ENCODE measurements at regions not wholly inside any gene's neighbourhood (a gene's known extent, or its start where the extent isn't known, plus 50 kb on each side); places are given as distances from the start of the nearest gene placed in this dataset.

DNA sequence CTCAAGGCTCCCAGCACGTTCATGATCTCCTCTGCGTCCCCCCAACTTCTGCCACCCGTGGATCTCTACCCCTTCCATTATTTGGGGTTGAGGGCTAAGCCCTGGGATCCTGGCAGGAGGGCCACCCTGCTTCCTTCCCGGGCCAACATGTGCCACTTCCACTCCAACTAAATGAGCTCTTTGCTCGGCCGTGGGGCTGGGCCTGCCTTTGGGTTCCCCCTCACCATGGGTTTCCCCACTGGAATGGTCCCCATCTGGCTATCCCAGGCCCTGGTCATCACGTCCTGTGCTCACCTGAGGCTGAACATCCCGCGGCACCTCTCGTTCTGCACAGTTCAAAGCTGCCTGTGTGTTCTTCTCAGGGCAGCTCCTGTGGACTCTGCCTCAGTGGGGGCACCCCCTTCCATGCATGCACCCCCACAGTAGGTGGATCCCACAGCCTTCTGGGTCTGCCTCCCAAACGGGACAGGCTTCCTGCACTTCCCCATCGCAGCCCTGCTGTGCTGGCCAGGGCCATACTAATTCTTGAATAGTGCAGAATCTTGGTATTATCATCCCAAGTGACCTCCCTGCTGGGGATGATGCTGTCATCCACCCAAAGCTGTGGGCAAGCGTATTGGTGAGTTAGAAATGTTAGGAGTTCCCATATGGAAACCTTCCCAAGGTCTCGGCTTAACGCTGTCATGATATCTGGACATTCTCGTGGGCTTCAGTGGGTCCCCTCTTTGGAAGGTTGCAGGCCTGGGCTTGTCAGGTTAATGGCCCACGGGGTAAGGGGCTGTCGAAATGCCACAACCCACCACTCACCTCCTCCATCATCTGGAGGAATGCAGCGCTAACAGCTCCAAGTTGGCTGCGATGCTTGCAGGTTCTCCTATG, 150.5 kb upstream of the TWIST2 start:
- Histone ChIP-seq H3K9me3 (ENCODE audit: insufficient read depth, low read length) (no peaks in the 10 kb centered on the region), H3K36me3 (ENCODE audit: insufficient read depth, insufficient read length, low read length) (no peaks in the 10 kb centered on the region), H3K4me3 (ENCODE audit: insufficient read length, low read depth) (no peak overlapping the region), H3K4me1 (ENCODE audit: insufficient read depth, insufficient read length) (no peaks in the 10 kb centered on the region), H3K9ac (ENCODE audit: insufficient read length, low read depth) (no peak overlapping the region), H3K27me3 (ENCODE audit: insufficient read depth, insufficient read length) (no peaks in the 10 kb centered on the region)
- TF ChIP-seq YY1 (IDR thresholded peaks at IDR 0.05; ENCODE audit: insufficient read depth, insufficient read length): no peak
- no peak for TF ChIP-seq SUZ12 (IDR thresholded peaks at IDR 0.05; ENCODE audit: extremely low read depth, insufficient read depth, insufficient read length)
- TF ChIP-seq ZNF274 (IDR thresholded peaks at IDR 0.05; ENCODE audit: low read depth, low read length): no peak
- no peak for DNase-seq (ENCODE audit: low read depth, low spot score)

DNA sequence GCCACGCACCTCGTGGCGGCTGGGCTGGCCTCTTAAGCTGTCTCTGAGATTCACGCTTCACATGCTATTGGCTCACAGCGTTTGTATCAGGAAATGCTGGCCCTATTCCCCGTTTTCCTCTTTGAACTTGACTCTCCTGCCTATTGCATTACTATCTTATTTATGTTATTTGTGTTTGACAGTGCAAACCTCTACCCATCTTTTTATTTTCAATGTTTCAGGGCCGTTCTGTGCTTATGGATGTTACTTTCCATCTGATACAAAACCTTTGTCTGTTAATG, 149.9 kb upstream of the TWIST2 start:
- Histone ChIP-seq H3K9ac (ENCODE audit: insufficient read length, low read depth) (no peak overlapping the region), H3K36me3 (ENCODE audit: insufficient read depth, insufficient read length, low read length) (no peaks in the 10 kb centered on the region), H3K27me3 (ENCODE audit: insufficient read depth, insufficient read length) (no peaks in the 10 kb centered on the region), H3K9me3 (ENCODE audit: insufficient read depth, low read length) (no peaks in the 10 kb centered on the region), H3K4me3 (ENCODE audit: insufficient read length, low read depth) (no peak overlapping the region), H3K4me1 (ENCODE audit: insufficient read depth, insufficient read length) (peaks cover 1% of the 10 kb centered on the region)
- DNase-seq (ENCODE audit: low read depth, low spot score): no peak
- TF ChIP-seq YY1 (IDR thresholded peaks at IDR 0.05; ENCODE audit: insufficient read depth, insufficient read length): no peak
- TF ChIP-seq SUZ12 (IDR thresholded peaks at IDR 0.05; ENCODE audit: extremely low read depth, insufficient read depth, insufficient read length): no peak
- no peak for TF ChIP-seq ZNF274 (IDR thresholded peaks at IDR 0.05; ENCODE audit: low read depth, low read length)

DNA sequence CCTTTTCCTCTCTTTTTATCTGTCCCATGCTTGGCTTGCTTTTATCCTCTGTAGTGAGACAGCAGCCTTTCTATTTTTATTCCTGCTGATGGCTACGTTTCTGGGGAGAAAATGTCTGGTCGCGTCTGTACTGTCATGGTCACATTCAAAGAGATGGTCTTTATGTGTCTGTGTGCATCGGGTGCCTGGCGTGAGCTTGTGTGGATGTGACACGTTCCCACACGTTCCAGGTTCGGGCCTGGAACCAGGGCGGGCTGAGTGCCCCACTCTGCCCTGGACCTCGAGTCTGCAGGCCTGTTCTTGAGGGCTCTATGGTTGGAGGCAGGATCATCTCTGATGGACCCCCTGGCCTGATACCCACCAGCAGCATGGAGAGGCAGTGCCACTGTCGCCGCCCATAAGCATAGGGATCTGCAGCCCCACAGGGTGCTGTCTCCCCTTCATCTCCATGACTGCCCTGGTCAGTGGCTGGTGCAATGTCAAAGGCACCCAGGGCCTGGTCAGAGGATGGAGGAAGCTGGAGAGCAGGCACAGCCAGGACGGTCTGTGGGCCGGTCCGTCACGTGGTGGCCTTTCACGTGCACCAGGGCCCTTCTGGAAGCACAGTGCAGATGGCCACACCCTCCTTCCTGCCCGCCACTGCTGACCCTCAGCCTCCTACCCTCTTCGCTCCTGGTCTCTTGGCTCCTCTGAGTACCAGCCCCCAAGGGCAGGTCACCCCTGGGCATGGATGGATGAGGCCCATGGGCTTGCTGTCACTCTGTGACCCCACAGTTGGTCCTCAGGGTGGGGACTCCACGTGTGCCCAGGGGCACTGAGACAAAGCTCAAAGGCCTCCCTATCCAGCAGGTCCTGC, 149.2 kb upstream of the TWIST2 start:
- no peak for DNase-seq (ENCODE audit: low read depth, low spot score)
- Histone ChIP-seq H3K27me3 (ENCODE audit: insufficient read depth, insufficient read length) (no peaks in the 10 kb centered on the region), H3K36me3 (ENCODE audit: insufficient read depth, insufficient read length, low read length) (no peaks in the 10 kb centered on the region), H3K4me3 (ENCODE audit: insufficient read length, low read depth) (no peak overlapping the region), H3K9me3 (ENCODE audit: insufficient read depth, low read length) (no peaks in the 10 kb centered on the region), H3K9ac (ENCODE audit: insufficient read length, low read depth) (no peak overlapping the region), H3K4me1 (ENCODE audit: insufficient read depth, insufficient read length) (peaks cover 4% of the 10 kb centered on the region)
- TF ChIP-seq YY1 (IDR thresholded peaks at IDR 0.05; ENCODE audit: insufficient read depth, insufficient read length): no peak
- no peak for TF ChIP-seq SUZ12 (IDR thresholded peaks at IDR 0.05; ENCODE audit: extremely low read depth, insufficient read depth, insufficient read length)

DNA sequence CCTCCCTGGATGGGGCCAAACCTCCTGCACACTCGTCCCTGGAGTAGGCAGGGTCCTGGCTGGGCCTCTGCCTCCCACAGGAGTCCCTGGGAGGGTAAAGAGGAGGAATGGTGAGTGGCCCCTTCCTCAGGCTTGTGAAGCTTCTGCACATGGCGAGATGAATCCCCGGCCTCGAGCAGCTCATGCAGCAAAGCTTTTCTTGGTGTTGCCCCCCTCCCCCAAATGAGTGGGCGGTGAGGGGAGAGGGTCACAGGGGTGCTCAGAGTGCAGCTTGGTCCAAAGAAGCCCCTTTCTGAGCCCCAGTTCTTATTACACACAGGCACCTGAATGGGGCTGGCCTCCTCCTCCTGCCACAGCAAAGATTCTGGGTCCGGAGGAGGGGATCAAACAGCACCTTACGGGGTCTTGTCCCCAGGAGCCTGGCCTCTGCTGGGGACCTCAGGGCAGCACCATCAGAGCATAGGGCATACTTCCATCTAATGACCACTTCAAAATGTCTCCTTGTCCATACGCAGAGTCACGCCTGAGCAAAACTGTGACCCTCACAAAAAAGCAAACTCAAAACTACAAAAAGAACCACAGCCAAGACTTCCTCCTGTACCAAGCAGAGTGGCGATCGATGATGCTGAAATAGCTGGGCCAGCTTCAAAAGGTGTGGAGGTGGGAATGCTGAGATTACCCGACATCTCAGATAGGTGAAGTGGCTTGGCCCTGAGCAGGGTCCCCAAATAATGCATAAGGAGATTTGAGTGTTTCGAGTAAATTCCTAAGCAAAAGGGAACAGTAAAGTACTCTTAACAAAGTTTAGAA, 148.4 kb upstream of the TWIST2 start:
- DNase-seq (ENCODE audit: low read depth, low spot score): no peak
- no peak for TF ChIP-seq ZNF274 (IDR thresholded peaks at IDR 0.05; ENCODE audit: low read depth, low read length)
- no peak for TF ChIP-seq YY1 (IDR thresholded peaks at IDR 0.05; ENCODE audit: insufficient read depth, insufficient read length)
- TF ChIP-seq SUZ12 (IDR thresholded peaks at IDR 0.05; ENCODE audit: extremely low read depth, insufficient read depth, insufficient read length): no peak
- H3K27me3 ChIP-seq (ENCODE audit: insufficient read depth, insufficient read length): no peaks in the 10 kb centered on the region
- H3K9me3 ChIP-seq (ENCODE audit: insufficient read depth, low read length): no peaks in the 10 kb centered on the region
- H3K4me3 ChIP-seq (ENCODE audit: insufficient read length, low read depth): no peak overlapping the region
- H3K9ac ChIP-seq (ENCODE audit: insufficient read length, low read depth): no peak overlapping the region
- H3K4me1 ChIP-seq (ENCODE audit: insufficient read depth, insufficient read length): peaks cover 4% of the 10 kb centered on the region
- H3K36me3 ChIP-seq (ENCODE audit: insufficient read depth, insufficient read length, low read length): no peaks in the 10 kb centered on the region

DNA sequence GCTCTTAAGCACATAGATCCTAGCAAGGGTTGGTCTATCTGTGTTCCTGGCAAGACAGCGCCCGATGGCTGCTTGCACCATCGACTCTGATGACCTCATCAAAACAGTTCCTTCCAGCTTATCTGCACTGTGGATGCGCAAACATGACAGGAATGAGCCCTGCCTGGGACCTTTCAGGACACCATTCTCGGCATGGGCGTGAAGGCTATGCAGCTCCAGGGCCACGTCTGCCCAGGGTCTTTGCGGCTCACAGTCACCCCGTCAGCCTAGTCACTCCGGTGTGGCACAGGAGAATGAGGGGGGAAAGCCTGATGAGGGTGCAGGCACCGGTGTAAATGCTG, 147.8 kb upstream of the TWIST2 start:
- Histone ChIP-seq H3K27me3 (ENCODE audit: insufficient read depth, insufficient read length) (no peaks in the 10 kb centered on the region), H3K4me3 (ENCODE audit: insufficient read length, low read depth) (no peak overlapping the region), H3K9ac (ENCODE audit: insufficient read length, low read depth) (no peak overlapping the region), H3K36me3 (ENCODE audit: insufficient read depth, insufficient read length, low read length) (no peaks in the 10 kb centered on the region), H3K4me1 (ENCODE audit: insufficient read depth, insufficient read length) (peaks cover 4% of the 10 kb centered on the region), H3K9me3 (ENCODE audit: insufficient read depth, low read length) (no peaks in the 10 kb centered on the region)
- no peak for TF ChIP-seq ZNF274 (IDR thresholded peaks at IDR 0.05; ENCODE audit: low read depth, low read length)
- TF ChIP-seq YY1 (IDR thresholded peaks at IDR 0.05; ENCODE audit: insufficient read depth, insufficient read length): no peak
- no peak for DNase-seq (ENCODE audit: low read depth, low spot score)

DNA sequence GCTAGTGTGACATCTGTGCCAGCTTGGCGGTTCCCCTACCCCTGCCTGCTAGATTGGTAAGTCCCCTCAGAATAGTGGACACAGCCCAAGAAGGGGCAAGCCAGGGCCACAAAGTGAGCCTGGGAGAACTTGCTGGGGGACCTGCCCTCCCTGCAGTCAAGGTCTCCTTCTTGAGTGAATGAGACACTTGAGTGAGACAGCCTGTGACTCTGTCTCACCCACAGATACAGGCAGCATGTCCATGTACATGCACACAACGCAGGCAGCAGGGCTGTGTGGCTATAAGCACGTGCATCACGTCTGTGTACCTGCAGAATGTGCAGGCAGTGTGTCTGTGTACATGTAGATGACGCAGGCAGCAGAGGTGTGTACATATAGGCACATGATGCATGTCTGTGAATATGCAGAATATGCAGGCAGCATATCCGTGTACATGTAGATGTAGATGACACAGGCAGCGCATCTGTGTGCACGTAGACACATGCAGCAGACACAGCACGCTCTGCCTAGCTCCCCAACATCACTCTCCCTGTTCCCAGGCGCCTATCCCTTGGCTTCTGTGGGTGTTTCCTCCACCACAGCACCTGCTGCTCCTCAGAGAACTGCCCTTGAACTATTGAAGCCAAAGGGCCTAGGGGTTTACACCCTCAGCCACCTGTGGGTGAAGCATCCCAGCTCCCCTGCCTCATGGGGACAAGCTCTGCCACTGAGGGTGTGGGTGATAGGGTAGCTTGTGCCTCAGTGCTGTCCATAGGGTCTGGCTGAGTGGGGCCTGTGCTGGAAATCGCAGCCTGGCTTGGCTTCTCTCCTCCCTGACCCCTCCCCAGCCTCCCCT, 147.2 kb upstream of the TWIST2 start:
- no peak for DNase-seq (ENCODE audit: low read depth, low spot score)
- Histone ChIP-seq H3K9me3 (ENCODE audit: insufficient read depth, low read length) (no peaks in the 10 kb centered on the region), H3K27me3 (ENCODE audit: insufficient read depth, insufficient read length) (no peaks in the 10 kb centered on the region), H3K36me3 (ENCODE audit: insufficient read depth, insufficient read length, low read length) (no peaks in the 10 kb centered on the region), H3K4me1 (ENCODE audit: insufficient read depth, insufficient read length) (peaks cover 4% of the 10 kb centered on the region), H3K4me3 (ENCODE audit: insufficient read length, low read depth) (no peak overlapping the region), H3K9ac (ENCODE audit: insufficient read length, low read depth) (no peak overlapping the region)
- TF ChIP-seq ZNF274 (IDR thresholded peaks at IDR 0.05; ENCODE audit: low read depth, low read length) (no peak), SUZ12 (IDR thresholded peaks at IDR 0.05; ENCODE audit: extremely low read depth, insufficient read depth, insufficient read length) (no peak), YY1 (IDR thresholded peaks at IDR 0.05; ENCODE audit: insufficient read depth, insufficient read length) (no peak)

Data from NT2/D1 (cell line).